Neuronal stem cell (in vitro differentiated cells): ENCODE measurements at regions not wholly inside any gene's neighbourhood (a gene's known extent, or its start where the extent isn't known, plus 50 kb on each side); places are given as distances from the start of the nearest gene placed in this dataset.
A peak's percentile ranks its signal among the peaks of the same experiment; 100 is the strongest.

ENCODE experiments used
- DNase-seq: peaks from one replicate; pipeline ENCODE4 v3.0.0-alpha.2; 2013; ENCODE audit warnings: low spot score
- H2AFZ ChIP-seq: one replicate; pipeline ENCODE4 v1.6.1; 2013; ENCODE audit warnings: mild to moderate bottlenecking, low read length, inconsistent platforms
- H2AK5ac ChIP-seq: 2 replicates; pipeline ENCODE4 v1.6.1; 2013; ENCODE audit warnings: low read depth, mild to moderate bottlenecking, inconsistent platforms, low read length, moderate library complexity, mixed read lengths
- H2BK120ac ChIP-seq: 2 replicates; pipeline ENCODE4 v1.6.1; 2013; ENCODE audit warnings: low read depth, mild to moderate bottlenecking, inconsistent platforms, low read length, moderate library complexity, mixed read lengths
- H2BK12ac ChIP-seq: one replicate; pipeline ENCODE4 v1.6.1; 2013; ENCODE audit warnings: low read length, inconsistent platforms
- H2BK15ac ChIP-seq: 2 replicates; pipeline ENCODE4 v1.6.1; 2013; ENCODE audit warnings: mild to moderate bottlenecking, low read length, inconsistent platforms, mixed read lengths
- H2BK5ac ChIP-seq: one replicate; pipeline ENCODE4 v1.6.1; 2013; ENCODE audit warnings: inconsistent platforms, mild to moderate bottlenecking, low read length, moderate library complexity
- H3K14ac ChIP-seq: one replicate; pipeline ENCODE4 v1.6.1; 2013; ENCODE audit warnings: low read length, inconsistent platforms
- H3K18ac ChIP-seq: 2 replicates; pipeline ENCODE4 v1.6.1; 2013; ENCODE audit warnings: low read length, inconsistent platforms
- H3K23ac ChIP-seq: 2 replicates; pipeline ENCODE4 v1.6.1; 2013; ENCODE audit warnings: low read depth, mild to moderate bottlenecking, mixed read lengths, low read length, inconsistent platforms; ENCODE audit not compliant: poor library complexity
- H3K27ac ChIP-seq: replicated peaks from 3 replicates; pipeline ENCODE4 v1.5.1; 2013; ENCODE audit warnings: low read length, inconsistent platforms
- H3K27me3 ChIP-seq, 3 experiments: 2 replicates each; pipeline ENCODE4 v1.6.1; 2013; ENCODE audit warnings: low read length in 3 of 3, mild to moderate bottlenecking in 2 of 3, inconsistent platforms in 1 of 3, low read depth in 1 of 3, mixed read lengths in 1 of 3, moderate library complexity in 1 of 3; ENCODE audit not compliant: control insufficient read depth in 3 of 3, insufficient read depth in 3 of 3
- H3K36me3 ChIP-seq, 2 donors: replicated peaks in 1 of 2; 2 replicates each; pipeline ENCODE4 v1.6.1; 2013; ENCODE audit warnings: low read length in 2 of 2; ENCODE audit not compliant: control insufficient read depth in 2 of 2, insufficient read depth in 2 of 2
- H3K4ac ChIP-seq: 2 replicates; pipeline ENCODE4 v1.6.1; 2013; ENCODE audit warnings: inconsistent platforms, mild to moderate bottlenecking, low read length, moderate library complexity
- H3K4me1 ChIP-seq, 2 donors: 1 replicate in 1 of 2; 2 replicates in 1 of 2; pipeline ENCODE4 v1.6.1; 2013; ENCODE audit warnings: low read length in 2 of 2, low read depth in 1 of 2; ENCODE audit not compliant: control insufficient read depth in 2 of 2, insufficient read depth in 1 of 2
- H3K4me2 ChIP-seq: one replicate; pipeline ENCODE4 v1.6.1; 2013; ENCODE audit warnings: mild to moderate bottlenecking, low read length, inconsistent platforms; ENCODE audit not compliant: insufficient read depth, poor library complexity, severe bottlenecking
- H3K4me3 ChIP-seq, 2 donors: 2 replicates each; pipeline ENCODE4 v1.5.1; 2013; ENCODE audit warnings: low read length in 2 of 2, mild to moderate bottlenecking in 2 of 2, inconsistent platforms in 1 of 2, moderate library complexity in 1 of 2
- H3K79me1 ChIP-seq: one replicate; pipeline ENCODE4 v1.6.1; 2013; ENCODE audit warnings: low read depth, mild to moderate bottlenecking, inconsistent platforms, low read length, moderate library complexity
- H3K9ac ChIP-seq: one replicate; pipeline ENCODE4 v1.6.1; 2013; ENCODE audit warnings: mild to moderate bottlenecking, low read depth, low read length, inconsistent platforms; ENCODE audit not compliant: poor library complexity
- H3K9me3 ChIP-seq, 2 donors: replicated peaks in 1 of 2; 2 replicates each; pipeline versions ENCODE3 to v1.6.1; 2013; ENCODE audit warnings: low read length in 2 of 2, mild to moderate bottlenecking in 2 of 2, inconsistent platforms in 1 of 2, low read depth in 1 of 2, mixed read lengths in 1 of 2, moderate library complexity in 1 of 2; ENCODE audit not compliant: control insufficient read depth in 2 of 2, insufficient read depth in 1 of 2
- H4K8ac ChIP-seq: one replicate; pipeline ENCODE4 v1.6.1; 2013; ENCODE audit warnings: low read depth, mild to moderate bottlenecking, inconsistent platforms, low read length, moderate library complexity
- H4K91ac ChIP-seq: one replicate; pipeline ENCODE4 v1.6.1; 2013; ENCODE audit warnings: low read length, low read depth, mild to moderate bottlenecking, inconsistent platforms; ENCODE audit not compliant: poor library complexity
- WGBS, 2 donors: extraction: QIAGEN DNeasy Blood & Tissue Kit; methylation state at CpG; one replicate each; pipeline ENCODE4 v1.1.7; 2013; ENCODE audit warnings: missing lambda C conversion rate in 2 of 2, mixed read lengths in 1 of 2; ENCODE audit not compliant: insufficient read length in 2 of 2, insufficient replicate concordance in 1 of 2; ENCODE audit errors: extremely low coverage in 2 of 2; 5-methylcytosine and 5-hydroxymethylcytosine counted together

DNA sequence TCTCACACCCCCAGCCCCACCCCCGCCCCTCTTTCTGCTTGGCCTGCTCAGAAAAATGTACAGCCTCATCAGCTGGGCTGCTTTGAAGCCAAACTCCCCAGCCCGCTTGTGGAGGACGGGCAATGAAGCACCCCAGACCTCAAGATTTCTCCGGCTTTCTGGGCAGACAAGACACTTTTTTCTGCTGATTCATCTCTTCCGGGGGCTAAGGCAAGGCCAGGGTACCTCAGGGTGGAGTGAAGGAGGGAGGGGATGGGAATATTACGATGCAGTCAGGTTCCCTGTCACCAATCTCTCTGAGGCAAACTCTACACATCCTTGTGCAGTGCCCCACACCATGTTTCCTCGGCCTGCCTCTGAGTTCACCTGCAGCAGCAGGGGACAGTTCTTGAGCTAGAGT lies 66.9 kb upstream of the ATP6AP2 start:
- no peak overlapping the region for H3K9ac ChIP-seq
- H4K91ac ChIP-seq, result no peak overlapping the region
- no peak overlapping the region for H2BK15ac ChIP-seq
- no peak for DNase-seq
- no peak overlapping the region for H3K23ac ChIP-seq
- H3K27ac ChIP-seq, result no peak overlapping the region
- no peak overlapping the region for H2AK5ac ChIP-seq
- peak overlapping the region; percentile 48 for H3K18ac ChIP-seq
- H4K8ac ChIP-seq, result no peak overlapping the region
- WGBS, 2 donors, result no CpG with 5 or more reads among the region's 7 CpGs
- no peak overlapping the region for H2AFZ ChIP-seq
- H3K14ac ChIP-seq, result no peak overlapping the region
- no peak overlapping the region for H3K4me2 ChIP-seq
- H2BK5ac ChIP-seq, result no peak overlapping the region
- H2BK12ac ChIP-seq, result no peak overlapping the region
- no peaks in the 10 kb centered on the region for H3K9me3 ChIP-seq
- no peaks in the 10 kb centered on the region for H3K4me1 ChIP-seq
- no peak overlapping the region for H3K4ac ChIP-seq
- no peak overlapping the region for H2BK120ac ChIP-seq
- H3K79me1 ChIP-seq, result no peaks in the 10 kb centered on the region
- H3K4me3 ChIP-seq, result no peak overlapping the region
- H3K27me3 ChIP-seq, result no peaks in the 10 kb centered on the region
- no peaks in the 10 kb centered on the region for H3K36me3 ChIP-seq

DNA sequence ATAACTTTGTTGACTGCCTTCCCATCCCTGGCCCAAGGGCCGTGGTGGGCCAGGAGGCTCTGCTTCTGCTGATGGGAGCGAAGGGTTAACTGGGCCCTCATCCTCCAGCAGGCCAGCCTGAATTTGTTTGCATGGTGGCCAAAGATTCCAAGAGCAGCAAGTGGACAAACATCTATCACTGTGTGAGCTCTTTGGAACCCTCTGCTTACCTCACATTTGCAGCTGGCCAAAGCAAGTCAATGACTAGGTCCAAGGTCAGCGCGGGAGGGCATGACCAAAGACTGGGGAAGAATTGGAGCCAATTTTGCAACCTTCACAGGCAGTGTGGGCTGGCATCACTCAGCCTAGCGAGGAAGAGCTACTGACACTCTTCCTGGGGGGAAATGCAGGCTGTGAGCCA lies 67.8 kb upstream of the ATP6AP2 start:
- Histone ChIP-seq H3K79me1 (no peaks in the 10 kb centered on the region), H3K9ac (no peak overlapping the region), H3K4me2 (no peak overlapping the region), H2BK12ac (no peak overlapping the region), H4K8ac (no peak overlapping the region), H3K36me3 (no peaks in the 10 kb centered on the region), H3K27ac (no peak overlapping the region), H2AK5ac (no peak overlapping the region), H4K91ac (no peak overlapping the region), H3K23ac (no peak overlapping the region), H3K18ac (no peak overlapping the region), H3K4me1 (no peaks in the 10 kb centered on the region), H3K4me3 (no peak overlapping the region), H2BK5ac (no peak overlapping the region), H2BK15ac (no peak overlapping the region), H3K9me3 (no peaks in the 10 kb centered on the region), H2BK120ac (no peak overlapping the region), H3K14ac (no peak overlapping the region), H3K4ac (no peak overlapping the region), H2AFZ (no peak overlapping the region), H3K27me3 (no peaks in the 10 kb centered on the region)
- no CpG with 5 or more reads among the region's 5 CpGs for WGBS, 2 donors
- no peak for DNase-seq

DNA sequence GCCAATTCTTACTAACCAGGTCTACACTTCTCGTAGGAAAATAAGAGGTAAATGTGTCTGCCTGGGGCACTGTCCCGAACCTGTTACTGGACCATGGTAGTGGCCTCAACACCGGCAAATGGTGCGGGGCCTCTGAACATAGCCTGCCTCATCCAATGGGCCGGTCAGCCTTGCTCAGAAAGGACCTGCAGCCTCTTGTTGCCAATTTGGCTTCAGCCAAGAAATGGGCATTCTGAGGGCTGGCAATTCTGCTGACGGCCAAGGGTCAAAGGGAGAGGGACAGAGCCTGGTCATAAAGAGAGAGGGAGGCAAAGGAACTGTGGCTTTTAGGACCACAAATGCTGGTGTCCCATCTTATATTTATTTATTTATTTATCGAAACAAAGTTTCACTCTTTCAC lies 69.5 kb upstream of the ATP6AP2 start:
- Histone ChIP-seq H4K91ac (no peak overlapping the region), H3K18ac (no peak overlapping the region), H3K4me2 (no peak overlapping the region), H3K36me3 (no peaks in the 10 kb centered on the region), H3K23ac (no peak overlapping the region), H2AFZ (no peak overlapping the region), H3K4ac (no peak overlapping the region), H4K8ac (no peak overlapping the region), H2BK12ac (no peak overlapping the region), H3K4me1 (no peaks in the 10 kb centered on the region), H2AK5ac (no peak overlapping the region), H2BK120ac (no peak overlapping the region), H3K79me1 (no peaks in the 10 kb centered on the region), H3K14ac (no peak overlapping the region), H3K27me3 (no peaks in the 10 kb centered on the region), H3K27ac (no peak overlapping the region), H3K9ac (no peak overlapping the region), H3K4me3 (no peak overlapping the region), H3K9me3 (no peaks in the 10 kb centered on the region), H2BK5ac (no peak overlapping the region), H2BK15ac (no peak overlapping the region)
- no CpG with 5 or more reads among the region's 7 CpGs for WGBS, 2 donors
- DNase-seq, result no peak

DNA sequence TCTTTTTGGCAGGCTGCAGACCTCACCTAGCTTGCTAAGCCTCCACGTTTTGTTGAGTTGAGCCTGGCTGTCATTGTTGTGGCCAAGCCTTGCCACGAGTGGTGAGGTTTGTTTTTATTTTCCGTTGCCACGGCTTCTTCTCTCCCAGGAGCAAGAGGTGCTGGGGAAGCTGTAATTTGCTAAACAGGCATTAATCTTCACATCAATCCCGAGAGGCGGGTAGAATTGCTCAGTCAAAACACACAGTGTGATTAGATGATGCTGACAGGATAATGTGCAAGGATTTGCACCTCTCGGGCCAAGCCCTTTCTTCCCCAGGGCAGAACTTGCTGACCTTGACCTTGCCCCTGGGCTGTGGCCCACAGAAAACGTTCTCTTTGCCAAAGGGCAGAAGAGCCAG lies 72.2 kb upstream of the ATP6AP2 start:
- H3K27me3 ChIP-seq, result no peaks in the 10 kb centered on the region
- no peak overlapping the region for H2BK120ac ChIP-seq
- H3K79me1 ChIP-seq, result no peaks in the 10 kb centered on the region
- H3K23ac ChIP-seq, result no peak overlapping the region
- no CpG with 5 or more reads among the region's 8 CpGs for WGBS, 2 donors
- H3K9ac ChIP-seq, result no peak overlapping the region
- H3K9me3 ChIP-seq, result no peaks in the 10 kb centered on the region
- no peak overlapping the region for H4K8ac ChIP-seq
- H3K18ac ChIP-seq, result no peak overlapping the region
- H3K4me2 ChIP-seq, result no peak overlapping the region
- H3K27ac ChIP-seq, result no peak overlapping the region
- H2BK5ac ChIP-seq, result no peak overlapping the region
- no peak overlapping the region for H2AFZ ChIP-seq
- no peaks in the 10 kb centered on the region for H3K36me3 ChIP-seq
- H2AK5ac ChIP-seq, result no peak overlapping the region
- H4K91ac ChIP-seq, result no peak overlapping the region
- H3K14ac ChIP-seq, result no peak overlapping the region
- H2BK15ac ChIP-seq, result no peak overlapping the region
- H3K4ac ChIP-seq, result no peak overlapping the region
- no peak overlapping the region for H3K4me3 ChIP-seq
- no peak overlapping the region for H2BK12ac ChIP-seq
- H3K4me1 ChIP-seq, result no peaks in the 10 kb centered on the region
- no peak for DNase-seq
